ENCODE measurements at regions not wholly inside any gene's neighbourhood (a gene's known extent, or its start where the extent isn't known, plus 50 kb on each side); places are given as distances from the start of the nearest gene placed in this dataset.

- H3K4me1 ChIP-seq (ENCODE audit: insufficient read depth, low read length, poor library complexity, severe bottlenecking) = no peaks in the 10 kb centered on the region
- no peak overlapping the region for H3K27ac ChIP-seq (ENCODE audit: low read depth, low read length, poor library complexity, severe bottlenecking)
- DNase-seq (ENCODE audit: low spot score) = no peak
- H3K36me3 ChIP-seq (ENCODE audit: insufficient read depth, low read length, poor library complexity, severe bottlenecking) = no peaks in the 10 kb centered on the region
- intact Hi-C loops (cut with micrococcal nuclease; ENCODE audit: unreplicated experiment) = no loop called here
- ChIA-PET POLR2A (ENCODE audit: low non-redundant PET) (no interaction called here), CTCF (no interaction called here)
- H3K27me3 ChIP-seq (replicated peaks; ENCODE audit: insufficient read depth, low read depth, low read length, poor library complexity) = no peaks in the 10 kb centered on the region
- no TSS peak for BruUV-seq (replicated peaks)
- H3K4me3 ChIP-seq (ENCODE audit: low read depth, low read length, poor library complexity, severe bottlenecking) = no peak overlapping the region
- TF ChIP-seq EZH2 (IDR thresholded peaks at IDR 0.05; ENCODE audit: borderline replicate concordance, low read depth, low read length, poor library complexity, severe bottlenecking) (no peak), CTCF (conservative IDR thresholded peaks at IDR 0.05; ENCODE audit: low read depth, low read length) (no peak)
- no peaks in the 10 kb centered on the region for H3K9me3 ChIP-seq (ENCODE audit: low read depth, low read length, poor library complexity, severe bottlenecking)
Measured at GRCh38 chr4:66853845-66854244, 691.5 kb downstream of the CENPC start.

- no peaks in the 10 kb centered on the region for H3K4me1 ChIP-seq (ENCODE audit: insufficient read depth, low read length, poor library complexity, severe bottlenecking)
- TF ChIP-seq CTCF (conservative IDR thresholded peaks at IDR 0.05; ENCODE audit: low read depth, low read length) (no peak), EZH2 (IDR thresholded peaks at IDR 0.05; ENCODE audit: borderline replicate concordance, low read depth, low read length, poor library complexity, severe bottlenecking) (no peak)
- H3K4me3 ChIP-seq (ENCODE audit: low read depth, low read length, poor library complexity, severe bottlenecking) = no peak overlapping the region
- DNase-seq (ENCODE audit: low spot score) = no peak
- no peaks in the 10 kb centered on the region for H3K9me3 ChIP-seq (ENCODE audit: low read depth, low read length, poor library complexity, severe bottlenecking)
- BruUV-seq (replicated peaks) = no TSS peak
- POLR2A ChIA-PET (ENCODE audit: low non-redundant PET) = no interaction called here
- CTCF ChIA-PET = no interaction called here
- no peaks in the 10 kb centered on the region for H3K36me3 ChIP-seq (ENCODE audit: insufficient read depth, low read length, poor library complexity, severe bottlenecking)
- intact Hi-C loops (cut with micrococcal nuclease; ENCODE audit: unreplicated experiment) = no loop called here
- no peak overlapping the region for H3K27ac ChIP-seq (ENCODE audit: low read depth, low read length, poor library complexity, severe bottlenecking)
- H3K27me3 ChIP-seq (replicated peaks; ENCODE audit: insufficient read depth, low read depth, low read length, poor library complexity) = no peaks in the 10 kb centered on the region
Measured at GRCh38 chr4:66852843-66853242, 692.5 kb downstream of the CENPC start.

- Histone ChIP-seq H3K4me3 (ENCODE audit: low read depth, low read length, poor library complexity, severe bottlenecking) (no peak overlapping the region), H3K27me3 (replicated peaks; ENCODE audit: insufficient read depth, low read depth, low read length, poor library complexity) (no peaks in the 10 kb centered on the region), H3K36me3 (ENCODE audit: insufficient read depth, low read length, poor library complexity, severe bottlenecking) (no peaks in the 10 kb centered on the region), H3K4me1 (ENCODE audit: insufficient read depth, low read length, poor library complexity, severe bottlenecking) (no peaks in the 10 kb centered on the region), H3K27ac (ENCODE audit: low read depth, low read length, poor library complexity, severe bottlenecking) (no peak overlapping the region), H3K9me3 (ENCODE audit: low read depth, low read length, poor library complexity, severe bottlenecking) (no peaks in the 10 kb centered on the region)
- no peak for TF ChIP-seq CTCF (conservative IDR thresholded peaks at IDR 0.05; ENCODE audit: low read depth, low read length)
- no peak for TF ChIP-seq EZH2 (IDR thresholded peaks at IDR 0.05; ENCODE audit: borderline replicate concordance, low read depth, low read length, poor library complexity, severe bottlenecking)
- ChIA-PET CTCF (no interaction called here), POLR2A (ENCODE audit: low non-redundant PET) (no interaction called here)
- intact Hi-C loops (cut with micrococcal nuclease; ENCODE audit: unreplicated experiment) = no loop called here
- DNase-seq (ENCODE audit: low spot score) = no peak
- no TSS peak for BruUV-seq (replicated peaks)
Measured at GRCh38 chr4:66849596-66849995, 695.7 kb downstream of the CENPC start.
